Hepatocyte (in vitro differentiated cells): ENCODE measurements at regions not wholly inside any gene's neighbourhood (a gene's known extent, or its start where the extent isn't known, plus 50 kb on each side); places are given as distances from the start of the nearest gene placed in this dataset.

Experiments
- EZH2phosphoT487 ChIP-seq: fragments of 200-600 bp; sonication (generic); IDR thresholded peaks from one replicate; pipeline ENCODE4 v1.6.1; 2018; ENCODE audit warnings: antibody characterized with exemption, mild to moderate bottlenecking, low read depth, moderate library complexity; ENCODE audit not compliant: unreplicated experiment, severe bottlenecking
- TF ChIP-seq, protein P1 (sequence below): fragments of 200-600 bp; sonication (generic); IDR thresholded peaks from 2 replicates; pipeline ENCODE4 v1.5.1; 2016; ENCODE audit warnings: antibody characterized with exemption, mild to moderate bottlenecking; ENCODE audit not compliant: poor library complexity

DNA sequence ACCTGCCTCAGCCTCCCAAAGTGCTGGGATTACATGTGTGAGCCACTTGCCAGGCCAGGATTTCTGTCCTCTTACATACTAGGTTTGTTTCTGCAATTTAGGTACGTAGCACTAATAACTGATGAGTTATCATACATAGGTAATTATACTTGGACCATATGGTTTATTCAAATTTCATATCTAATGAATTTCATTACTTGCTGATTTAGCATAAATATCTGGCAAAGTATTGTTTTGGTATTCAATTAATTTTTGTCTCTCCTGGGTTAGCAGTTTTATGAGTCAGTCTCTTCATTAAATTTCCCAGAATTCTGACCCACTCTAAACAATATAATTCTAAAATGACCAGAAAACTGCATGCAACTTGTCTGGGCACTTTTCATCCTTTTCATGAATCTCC lies 2146.5 kb downstream of the TP53TG3F start:
- TF ChIP-seq, protein P1, sequence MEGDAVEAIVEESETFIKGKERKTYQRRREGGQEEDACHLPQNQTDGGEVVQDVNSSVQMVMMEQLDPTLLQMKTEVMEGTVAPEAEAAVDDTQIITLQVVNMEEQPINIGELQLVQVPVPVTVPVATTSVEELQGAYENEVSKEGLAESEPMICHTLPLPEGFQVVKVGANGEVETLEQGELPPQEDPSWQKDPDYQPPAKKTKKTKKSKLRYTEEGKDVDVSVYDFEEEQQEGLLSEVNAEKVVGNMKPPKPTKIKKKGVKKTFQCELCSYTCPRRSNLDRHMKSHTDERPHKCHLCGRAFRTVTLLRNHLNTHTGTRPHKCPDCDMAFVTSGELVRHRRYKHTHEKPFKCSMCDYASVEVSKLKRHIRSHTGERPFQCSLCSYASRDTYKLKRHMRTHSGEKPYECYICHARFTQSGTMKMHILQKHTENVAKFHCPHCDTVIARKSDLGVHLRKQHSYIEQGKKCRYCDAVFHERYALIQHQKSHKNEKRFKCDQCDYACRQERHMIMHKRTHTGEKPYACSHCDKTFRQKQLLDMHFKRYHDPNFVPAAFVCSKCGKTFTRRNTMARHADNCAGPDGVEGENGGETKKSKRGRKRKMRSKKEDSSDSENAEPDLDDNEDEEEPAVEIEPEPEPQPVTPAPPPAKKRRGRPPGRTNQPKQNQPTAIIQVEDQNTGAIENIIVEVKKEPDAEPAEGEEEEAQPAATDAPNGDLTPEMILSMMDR = no peak
- TF ChIP-seq EZH2phosphoT487 = no peak
